NCI-H446 treated with DMSO at 0.1 percent for 48 hours (cell line): ENCODE measurements at regions not wholly inside any gene's neighbourhood (a gene's known extent, or its start where the extent isn't known, plus 50 kb on each side); places are given as distances from the start of the nearest gene placed in this dataset.

ENCODE experiments used
- DNase-seq: peaks from one replicate; lab custom pipeline; 2025; lab: John Stamatoyannopoulos, UW

- no peak for DNase-seq
Measured at GRCh38 chr5:173463207-173463606, 135.0 kb upstream of the STC2 start.

- DNase-seq = no peak
Measured at GRCh38 chr5:173458828-173459609, 130.8 kb upstream of the STC2 start.

DNA sequence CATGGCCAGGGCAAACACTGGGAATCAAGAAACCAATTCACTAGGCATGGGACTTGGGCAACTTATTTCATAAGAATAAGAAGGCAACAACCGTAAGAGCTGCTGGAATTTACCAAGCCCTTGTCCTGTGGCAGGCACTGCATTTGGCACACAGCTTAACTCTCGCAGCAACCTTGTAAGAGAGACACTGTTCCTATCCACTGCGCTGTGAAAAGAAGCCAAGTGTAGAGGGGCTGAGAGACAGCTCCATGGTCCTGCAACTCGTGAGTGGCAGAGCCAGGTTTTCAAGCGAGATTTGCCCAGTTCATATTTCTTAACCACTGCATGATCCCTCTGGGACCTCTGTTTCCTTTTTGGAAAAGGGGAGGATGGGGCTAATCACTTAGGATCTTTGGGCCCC is 129.3 kb upstream of the STC2 start:
- DNase-seq = no peak

DNA sequence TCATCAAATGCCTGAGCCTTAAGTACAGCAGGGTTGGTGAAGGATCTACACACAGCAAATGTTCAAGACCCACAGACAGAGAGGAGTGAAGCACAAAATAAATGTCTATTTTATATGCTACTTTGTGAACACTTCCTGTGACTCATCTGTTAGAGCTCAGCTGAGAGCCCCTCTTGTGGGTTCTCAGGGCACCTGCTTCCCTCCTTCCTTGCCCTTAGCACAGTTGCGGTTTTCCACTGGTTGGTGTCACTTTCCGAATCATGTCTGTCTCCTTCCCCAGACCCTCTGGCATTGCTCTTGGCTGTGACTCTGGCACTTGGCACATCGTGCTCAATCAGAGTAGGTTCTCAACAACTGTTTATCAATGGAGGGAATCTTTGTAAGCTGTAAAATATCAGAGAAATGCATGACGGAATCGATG is 128.5 kb upstream of the STC2 start:
- no peak for DNase-seq

GRCh38 chr5:173456181-173456580 is 128.0 kb upstream of the STC2 start:
- no peak for DNase-seq

DNA sequence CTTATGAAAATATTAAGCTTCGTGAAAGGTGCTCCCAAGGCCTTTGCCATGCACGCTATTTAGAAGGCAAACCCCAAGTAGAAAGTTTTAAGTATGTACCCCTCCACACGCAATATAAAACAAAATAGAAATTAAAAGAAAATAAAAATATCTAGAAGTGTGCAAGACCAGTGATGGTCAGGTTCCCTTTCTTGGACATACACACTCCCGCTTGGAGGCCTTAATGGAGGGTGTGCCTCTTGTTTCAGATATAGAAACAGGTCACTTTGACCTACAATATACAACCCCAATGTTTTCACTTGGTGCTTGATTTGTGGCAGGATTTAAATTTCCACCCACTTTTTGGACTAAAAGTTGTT is 127.4 kb upstream of the STC2 start:
- no peak for DNase-seq

GRCh38 chr5:173454736-173455598 is 126.8 kb upstream of the STC2 start:
- DNase-seq = no peak

DNA sequence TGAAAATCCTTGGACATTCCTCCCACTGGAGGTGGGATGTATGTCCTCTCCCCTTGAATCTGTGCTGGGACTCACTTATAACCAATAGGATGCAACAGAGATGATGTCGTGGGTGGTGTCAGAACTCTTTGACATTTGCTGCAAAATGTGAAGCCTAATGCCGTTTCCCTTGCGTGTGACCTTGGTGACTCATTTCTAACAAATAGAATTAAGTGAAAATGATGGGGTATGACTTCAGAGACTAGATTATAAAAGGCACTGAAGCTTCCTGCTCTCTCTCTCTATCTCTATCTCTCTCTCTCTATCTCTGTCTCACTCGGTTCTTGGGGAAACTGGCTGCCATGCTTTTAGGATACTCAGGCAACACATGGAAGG is 126.1 kb upstream of the STC2 start:
- no peak for DNase-seq

DNA sequence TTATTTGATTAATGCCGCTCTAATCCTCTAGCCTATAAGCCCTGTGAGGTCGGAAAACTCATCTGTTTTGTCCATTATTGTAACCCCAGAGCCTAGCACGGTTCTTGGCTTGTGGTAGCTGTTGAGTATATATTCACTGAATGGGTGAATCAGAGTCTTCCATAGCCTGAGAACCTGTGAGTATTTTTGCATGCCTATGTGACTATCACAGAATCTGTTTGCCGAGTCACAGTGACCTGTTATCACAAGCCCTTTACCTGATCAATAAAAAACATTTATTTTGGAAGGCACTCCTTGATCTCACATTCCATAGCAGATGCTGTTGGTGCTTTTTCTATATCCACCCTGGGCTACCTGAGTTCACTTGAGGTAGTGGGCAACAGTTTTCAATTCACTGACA is 125.0 kb upstream of the STC2 start:
- DNase-seq = no peak

DNA sequence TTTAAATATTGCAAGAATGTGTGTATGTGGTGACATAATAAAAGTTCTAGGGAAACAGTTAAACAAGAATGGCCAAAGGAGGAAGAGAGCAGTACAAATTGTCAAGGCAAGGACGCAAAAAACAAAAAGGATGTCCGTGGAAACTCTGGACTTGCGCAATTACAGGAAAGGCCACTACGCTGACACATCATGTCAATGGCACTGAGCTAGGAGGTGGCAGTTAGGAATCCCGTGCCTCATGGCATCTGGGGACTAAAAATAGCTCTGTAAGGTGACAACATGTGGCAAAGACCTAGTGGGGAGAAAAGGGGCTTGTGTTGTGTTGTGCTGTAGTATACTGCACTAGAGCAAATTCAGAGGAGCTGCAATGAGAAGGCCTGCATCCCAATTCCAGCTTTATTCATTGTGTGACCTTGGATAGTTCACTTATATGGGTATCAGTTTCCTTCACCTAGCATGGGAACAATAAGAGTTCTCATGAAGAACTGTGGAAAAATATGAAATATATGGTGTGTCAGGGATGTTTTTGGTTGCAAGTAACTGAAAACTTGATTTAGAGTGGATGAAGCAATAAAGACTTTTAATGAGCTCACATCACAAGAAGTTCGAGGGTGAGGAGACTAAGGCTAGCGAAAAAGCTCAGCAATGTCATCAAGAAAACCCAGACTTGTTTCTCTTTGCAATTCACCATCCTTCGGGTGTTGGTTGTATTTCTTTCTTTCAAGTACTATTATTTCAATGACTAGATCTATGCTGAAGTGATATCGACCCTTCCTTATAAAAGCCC is 124.1 kb upstream of the STC2 start:
- no peak for DNase-seq

GRCh38 chr5:173451651-173452050 is 123.4 kb upstream of the STC2 start:
- no peak for DNase-seq

DNA sequence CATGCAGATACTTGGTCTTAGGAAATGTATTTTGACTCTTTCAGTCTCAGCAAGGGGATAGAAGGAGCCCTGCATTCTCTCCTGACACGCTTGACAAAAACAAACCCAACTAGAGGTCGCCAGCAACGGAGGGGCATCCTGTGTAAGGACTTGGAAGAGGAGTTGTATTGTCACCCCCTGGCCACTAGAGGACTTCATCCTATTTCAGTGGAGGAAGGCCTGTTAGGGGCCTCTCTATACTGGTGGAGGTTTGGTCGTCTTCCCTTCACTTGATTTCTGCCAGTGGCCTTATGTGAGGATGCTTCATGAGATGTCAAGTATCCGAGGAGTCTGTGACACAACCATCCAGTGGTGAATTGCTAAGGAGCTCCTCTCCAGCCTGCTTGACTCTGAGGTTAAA is 122.8 kb upstream of the STC2 start:
- DNase-seq = no peak

DNA sequence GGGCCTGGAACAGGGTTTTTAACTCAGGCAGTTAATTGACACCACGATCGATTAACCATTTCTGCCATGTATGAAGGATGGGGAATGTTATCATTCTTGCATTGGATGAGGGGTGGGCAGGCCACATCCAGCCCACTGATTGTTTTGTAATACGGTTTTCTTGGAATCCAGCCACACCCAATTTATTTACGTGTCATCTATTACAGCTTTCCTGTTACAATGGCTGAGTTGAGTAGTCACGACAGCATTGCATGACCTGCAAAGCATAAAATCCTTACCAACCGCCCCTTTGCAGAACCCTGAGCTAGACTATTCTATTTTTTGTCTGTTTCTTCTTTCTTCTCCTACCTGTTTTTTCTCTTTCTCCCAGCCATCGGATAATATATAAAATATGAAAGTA is 122.0 kb upstream of the STC2 start:
- DNase-seq = no peak

DNA sequence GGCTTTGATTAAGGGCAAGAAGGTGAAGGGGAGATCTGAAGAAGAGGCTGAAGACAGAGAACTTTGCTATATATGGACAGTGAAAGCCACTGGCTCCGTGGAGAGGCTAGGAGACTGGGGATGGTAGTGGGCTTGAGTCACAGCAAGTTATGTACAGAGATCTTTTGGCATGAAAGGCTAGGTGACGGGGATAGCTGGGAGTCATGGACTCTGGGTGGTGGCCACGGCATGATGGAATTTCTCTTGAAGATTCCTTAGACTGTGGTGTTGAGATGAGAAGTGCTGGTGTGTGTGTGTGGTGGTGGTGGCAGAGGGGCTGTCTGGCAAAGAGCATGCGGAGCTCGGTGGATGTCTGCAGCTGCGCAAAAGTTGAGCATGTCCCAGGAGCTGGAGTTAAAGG is 120.6 kb upstream of the STC2 start:
- DNase-seq = no peak

- no peak for DNase-seq
Measured at GRCh38 chr5:173443971-173444370, 115.8 kb upstream of the STC2 start.

GRCh38 chr5:173441053-173441628 is 112.9 kb upstream of the STC2 start:
- no peak for DNase-seq

DNA sequence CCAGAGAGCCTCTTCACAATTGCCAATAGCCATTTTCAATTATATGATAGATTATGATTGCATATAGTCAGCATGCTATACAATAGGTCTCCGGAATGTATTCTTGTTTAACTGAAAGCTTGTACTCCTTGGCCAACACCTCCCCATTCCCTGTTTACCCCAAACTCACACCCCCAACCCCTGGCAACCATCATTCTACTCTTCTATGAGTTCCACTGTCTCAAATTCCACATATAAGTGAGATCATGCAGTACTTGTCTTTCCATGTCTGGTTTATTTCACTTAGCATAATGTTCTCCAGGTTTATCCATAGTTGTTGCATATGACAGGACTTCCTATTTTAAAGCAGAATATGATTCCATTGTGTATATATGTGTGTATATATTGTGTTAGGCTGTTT is 110.7 kb upstream of the STC2 start:
- no peak for DNase-seq

DNA sequence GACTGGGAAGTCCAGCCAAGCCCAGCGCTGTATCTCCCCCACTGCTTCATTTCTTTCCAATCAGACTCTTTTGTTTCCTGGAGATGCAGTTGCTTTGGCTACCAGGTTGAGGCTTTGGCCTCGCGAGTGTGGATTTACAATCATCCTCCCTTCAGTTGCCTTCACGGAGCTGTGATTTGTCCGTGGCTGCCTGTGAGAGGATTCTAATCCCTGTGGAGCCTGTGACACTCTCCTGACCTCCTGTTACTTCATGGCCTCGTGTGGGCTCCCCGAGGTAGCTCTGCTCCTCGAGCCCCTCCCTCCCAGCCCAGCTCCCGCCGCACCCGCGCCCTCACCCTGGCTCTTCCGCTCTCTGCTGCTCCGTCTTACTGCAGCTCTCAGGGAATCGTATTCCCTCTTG is 107.2 kb upstream of the STC2 start:
- DNase-seq = no peak

DNA sequence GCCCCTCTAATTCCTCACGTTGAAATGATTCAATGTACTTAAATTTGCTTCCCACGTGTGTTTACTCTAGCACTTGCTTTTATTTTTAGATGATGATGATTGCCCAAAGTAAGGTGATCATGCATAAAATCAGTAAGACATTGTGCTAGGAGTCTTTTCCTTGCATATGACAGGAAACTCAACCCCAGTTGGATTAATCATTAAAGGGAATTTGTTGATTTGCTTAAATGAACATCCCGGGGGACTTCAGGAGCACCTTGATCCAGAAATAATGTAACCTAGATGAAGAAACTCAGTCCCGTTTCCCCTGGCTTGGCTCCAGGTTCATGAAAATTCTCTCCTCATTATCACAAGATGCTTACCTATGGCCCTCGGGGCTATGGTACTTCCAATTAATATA is 106.1 kb upstream of the STC2 start:
- no peak for DNase-seq

- DNase-seq = no peak
Measured at GRCh38 chr5:173430394-173430793, 102.2 kb upstream of the STC2 start.

DNA sequence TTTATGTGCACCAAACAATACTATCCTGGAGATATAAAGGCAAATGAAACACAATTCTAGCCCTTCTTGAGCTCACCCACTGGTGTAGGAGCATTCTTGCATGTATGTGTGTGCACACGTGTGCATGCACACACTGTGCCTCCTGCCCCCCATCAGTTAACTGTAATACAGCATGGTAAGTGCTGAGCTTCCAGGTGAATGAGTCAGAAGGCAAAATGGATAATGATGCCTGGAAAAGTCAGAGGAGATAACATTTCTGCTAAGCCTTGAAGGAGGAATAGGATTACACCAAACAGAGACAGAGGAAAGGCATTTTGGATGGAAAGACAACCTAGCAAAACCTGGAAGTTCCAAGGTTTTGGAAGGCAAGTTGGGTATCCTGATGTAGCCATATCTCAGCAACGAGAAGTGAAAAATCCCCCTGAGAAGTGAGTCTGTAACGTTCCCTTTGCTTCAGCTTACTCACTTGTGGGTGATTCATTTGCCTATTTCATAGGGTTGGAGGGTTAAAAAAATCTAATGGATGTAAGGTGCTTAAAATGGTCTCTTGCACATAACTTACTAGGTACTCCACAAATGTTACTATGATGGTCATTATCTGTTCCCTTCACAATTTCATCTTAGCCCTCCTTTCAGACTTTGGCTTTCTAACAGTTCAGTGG is 101.4 kb upstream of the STC2 start:
- no peak for DNase-seq
